ENCODE measurements at regions not wholly inside any gene's neighbourhood (a gene's known extent, or its start where the extent isn't known, plus 50 kb on each side); places are given as distances from the start of the nearest gene placed in this dataset.

DNA sequence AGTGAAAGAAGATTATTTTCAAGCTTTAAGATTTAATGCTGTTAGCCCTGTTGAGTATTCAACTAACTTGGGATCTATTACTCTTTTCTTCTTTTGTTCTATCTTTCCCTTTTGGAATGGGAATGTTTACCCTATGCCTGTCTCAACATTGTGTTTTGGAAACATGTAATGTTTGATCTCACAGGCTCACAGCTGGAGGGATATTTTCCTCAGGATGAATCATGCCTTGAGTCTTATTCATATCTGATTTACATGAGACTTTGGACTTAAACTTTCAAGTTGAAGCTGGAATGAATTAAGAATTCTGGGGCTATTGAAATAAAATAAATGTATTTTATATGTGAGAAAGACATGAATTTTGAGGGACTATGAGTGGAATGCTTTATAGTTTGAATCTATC lies 607.8 kb upstream of the PTGER4 start:
- no peak overlapping the region for H3K4me2 ChIP-seq (ENCODE audit: low read length)
- H3K9me2 ChIP-seq (ENCODE audit: low read depth, low read length): no peaks in the 10 kb centered on the region
- H2AFZ ChIP-seq (ENCODE audit: low read length): no peak overlapping the region
- H3K9ac ChIP-seq (ENCODE audit: low read length): no peak overlapping the region
- H3K36me3 ChIP-seq (ENCODE audit: insufficient read depth, low read length): no peaks in the 10 kb centered on the region
- no peak overlapping the region for H3K4me3 ChIP-seq (ENCODE audit: low read depth, low read length, poor library complexity, severe bottlenecking)
- no peaks in the 10 kb centered on the region for H3F3A ChIP-seq (ENCODE audit: insufficient read depth, low read length)
- H4K20me1 ChIP-seq (ENCODE audit: insufficient read depth, low read length): no peaks in the 10 kb centered on the region
- no peaks in the 10 kb centered on the region for H3K9me3 ChIP-seq (ENCODE audit: low read length)
- H3K4me1 ChIP-seq (ENCODE audit: insufficient read depth, low read length, severe bottlenecking): no peaks in the 10 kb centered on the region
- H3K79me2 ChIP-seq (ENCODE audit: insufficient read depth, low read length): no peaks in the 10 kb centered on the region
- no peak overlapping the region for H3K27ac ChIP-seq (ENCODE audit: low read depth, low read length, poor library complexity, severe bottlenecking)
- TF ChIP-seq EZH2 (IDR thresholded peaks at IDR 0.05; ENCODE audit: borderline replicate concordance, low read length): no peak
- TF ChIP-seq, protein P1, sequence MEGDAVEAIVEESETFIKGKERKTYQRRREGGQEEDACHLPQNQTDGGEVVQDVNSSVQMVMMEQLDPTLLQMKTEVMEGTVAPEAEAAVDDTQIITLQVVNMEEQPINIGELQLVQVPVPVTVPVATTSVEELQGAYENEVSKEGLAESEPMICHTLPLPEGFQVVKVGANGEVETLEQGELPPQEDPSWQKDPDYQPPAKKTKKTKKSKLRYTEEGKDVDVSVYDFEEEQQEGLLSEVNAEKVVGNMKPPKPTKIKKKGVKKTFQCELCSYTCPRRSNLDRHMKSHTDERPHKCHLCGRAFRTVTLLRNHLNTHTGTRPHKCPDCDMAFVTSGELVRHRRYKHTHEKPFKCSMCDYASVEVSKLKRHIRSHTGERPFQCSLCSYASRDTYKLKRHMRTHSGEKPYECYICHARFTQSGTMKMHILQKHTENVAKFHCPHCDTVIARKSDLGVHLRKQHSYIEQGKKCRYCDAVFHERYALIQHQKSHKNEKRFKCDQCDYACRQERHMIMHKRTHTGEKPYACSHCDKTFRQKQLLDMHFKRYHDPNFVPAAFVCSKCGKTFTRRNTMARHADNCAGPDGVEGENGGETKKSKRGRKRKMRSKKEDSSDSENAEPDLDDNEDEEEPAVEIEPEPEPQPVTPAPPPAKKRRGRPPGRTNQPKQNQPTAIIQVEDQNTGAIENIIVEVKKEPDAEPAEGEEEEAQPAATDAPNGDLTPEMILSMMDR (IDR thresholded peaks at IDR 0.05; ENCODE audit: low read length): no peak
- no peaks in the 10 kb centered on the region for H3K27me3 ChIP-seq (ENCODE audit: insufficient read depth, low read length)

DNA sequence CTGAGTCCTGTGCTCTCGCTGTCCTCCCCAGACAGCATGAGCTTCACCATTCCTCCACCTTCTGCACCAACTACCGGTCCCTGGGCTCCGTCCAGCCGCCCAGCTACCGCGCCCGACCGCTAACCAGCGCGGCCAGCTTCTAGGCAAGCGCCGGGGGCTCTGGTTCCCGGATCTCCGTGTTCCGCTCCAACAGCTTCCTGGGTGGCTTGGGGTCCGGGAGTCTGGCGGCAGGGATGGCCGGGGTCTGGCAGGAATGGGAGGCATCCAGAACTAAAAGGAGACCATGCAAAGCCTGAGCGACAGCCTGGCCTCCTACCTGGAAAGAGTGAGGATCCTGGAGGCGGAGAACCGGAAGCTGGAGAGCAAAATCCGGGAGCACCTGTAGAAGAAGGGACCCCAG lies 613.1 kb upstream of the PTGER4 start:
- Histone ChIP-seq H3K36me3 (ENCODE audit: insufficient read depth, low read length) (no peaks in the 10 kb centered on the region), H3K9me2 (ENCODE audit: low read depth, low read length) (no peaks in the 10 kb centered on the region), H4K20me1 (ENCODE audit: insufficient read depth, low read length) (no peaks in the 10 kb centered on the region), H3K4me1 (ENCODE audit: insufficient read depth, low read length, severe bottlenecking) (no peaks in the 10 kb centered on the region), H3K9ac (ENCODE audit: low read length) (no peak overlapping the region), H3K4me2 (ENCODE audit: low read length) (no peak overlapping the region), H3F3A (ENCODE audit: insufficient read depth, low read length) (no peaks in the 10 kb centered on the region), H2AFZ (ENCODE audit: low read length) (no peak overlapping the region), H3K27ac (ENCODE audit: low read depth, low read length, poor library complexity, severe bottlenecking) (no peak overlapping the region), H3K27me3 (ENCODE audit: insufficient read depth, low read length) (no peaks in the 10 kb centered on the region), H3K79me2 (ENCODE audit: insufficient read depth, low read length) (no peaks in the 10 kb centered on the region), H3K9me3 (ENCODE audit: low read length) (no peaks in the 10 kb centered on the region), H3K4me3 (ENCODE audit: low read depth, low read length, poor library complexity, severe bottlenecking) (no peak overlapping the region)
- TF ChIP-seq, protein P1 (IDR thresholded peaks at IDR 0.05; ENCODE audit: low read length): no peak
- no peak for TF ChIP-seq EZH2 (IDR thresholded peaks at IDR 0.05; ENCODE audit: borderline replicate concordance, low read length)

DNA sequence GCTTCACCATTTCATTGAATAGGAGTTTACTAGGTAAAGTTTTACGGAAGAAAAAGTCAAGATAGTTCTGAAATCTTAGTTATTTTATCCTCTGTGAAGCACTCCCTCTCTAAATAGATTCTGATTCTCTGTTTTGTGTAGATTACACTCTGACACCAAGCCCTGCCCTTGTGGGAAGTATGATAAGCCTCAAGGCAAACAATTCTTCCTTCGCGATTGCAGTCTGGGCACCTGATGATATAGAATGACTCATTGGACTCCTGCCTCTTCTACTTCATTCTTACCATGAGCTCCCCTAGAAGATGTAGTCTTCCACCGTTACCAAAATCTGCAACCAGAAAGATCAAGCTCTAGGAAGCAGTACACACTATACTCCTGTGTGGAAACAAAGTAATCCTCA lies 626.9 kb upstream of the PTGER4 start:
- Histone ChIP-seq H3K79me2 (ENCODE audit: insufficient read depth, low read length) (no peaks in the 10 kb centered on the region), H3K9ac (ENCODE audit: low read length) (no peak overlapping the region), H2AFZ (ENCODE audit: low read length) (no peak overlapping the region), H3K4me3 (ENCODE audit: low read depth, low read length, poor library complexity, severe bottlenecking) (no peak overlapping the region), H3K9me2 (ENCODE audit: low read depth, low read length) (no peaks in the 10 kb centered on the region), H4K20me1 (ENCODE audit: insufficient read depth, low read length) (no peaks in the 10 kb centered on the region), H3F3A (ENCODE audit: insufficient read depth, low read length) (no peaks in the 10 kb centered on the region), H3K27me3 (ENCODE audit: insufficient read depth, low read length) (no peaks in the 10 kb centered on the region), H3K4me2 (ENCODE audit: low read length) (no peak overlapping the region), H3K9me3 (ENCODE audit: low read length) (no peaks in the 10 kb centered on the region), H3K4me1 (ENCODE audit: insufficient read depth, low read length, severe bottlenecking) (no peaks in the 10 kb centered on the region), H3K27ac (ENCODE audit: low read depth, low read length, poor library complexity, severe bottlenecking) (no peak overlapping the region), H3K36me3 (ENCODE audit: insufficient read depth, low read length) (no peaks in the 10 kb centered on the region)
- TF ChIP-seq, protein P1 (IDR thresholded peaks at IDR 0.05; ENCODE audit: low read length): no peak
- no peak for TF ChIP-seq EZH2 (IDR thresholded peaks at IDR 0.05; ENCODE audit: borderline replicate concordance, low read length)
